GM12878 (cell line): ENCODE measurements at regions not wholly inside any gene's neighbourhood (a gene's known extent, or its start where the extent isn't known, plus 50 kb on each side); places are given as distances from the start of the nearest gene placed in this dataset.

Source experiments
- ATAC-seq: fragments of 200-7000 bp; cut with Tn5 transposase; 3 replicates; pipeline ENCODE4 v1.9.1; 2020; ENCODE audit warnings: mild to moderate bottlenecking, moderate library complexity
- BruUV-seq: library from RNA; stranded (reverse); fragments of 400-500 nt; replicated peaks from 2 replicates; lab custom pipeline; 2021; lab: Mats Ljungman, UMichigan
- CTCF ChIA-PET: fragments of 300-600 bp; sonication (Branson Sonifier 250); formaldehyde crosslinking; extraction: SDS; loops from one replicate; lab custom pipeline; 2021; ENCODE audit warnings: inconsistent platforms; lab: Yijun Ruan, JAX
- POLR2A ChIA-PET: fragments of 350-600 bp; formaldehyde crosslinking; extraction: SDS; loops from one replicate; lab custom pipeline; 2021; ENCODE audit warnings: inconsistent platforms; lab: Charles Lee
- RAD21 ChIA-PET: fragments of 300-600 bp; sonication (Branson Sonifier 250); formaldehyde crosslinking; loops from one replicate; lab custom pipeline; 2023; ENCODE audit warnings: antibody characterized with exemption; ENCODE audit not compliant: unreplicated experiment; lab: Charles Lee
- SMC1A ChIA-PET: fragments of 300-600 bp; sonication (Branson Sonifier 250); formaldehyde crosslinking; loops from one replicate; lab custom pipeline; 2023; ENCODE audit not compliant: unreplicated experiment, uncharacterized antibody; lab: Charles Lee
- DNase-seq: peaks from one replicate; pipeline ENCODE4 v3.0.0-alpha.2; 2011; ENCODE audit warnings: low read depth, low spot score
- FAIRE-seq: peaks from 3 replicates; lab custom pipeline; 2011; peaks lifted over from hg19 to GRCh38; lab: Jason Lieb, UNC
- H2AFZ ChIP-seq: 2 replicates; pipeline ENCODE4 v1.6.0; 2011; ENCODE audit warnings: low read depth, low read length, control low read depth; ENCODE audit not compliant: control insufficient read depth
- H3K27ac ChIP-seq: 2 replicates; pipeline ENCODE4 v1.5.1; 2011; ENCODE audit warnings: control low read depth; ENCODE audit not compliant: control insufficient read depth, insufficient read depth
- H3K27me3 ChIP-seq, 2 experiments: replicated peaks in 1 of 2; 2 replicates each; pipeline versions ENCODE4 v1.6.0 to v1.6.1; 2011; ENCODE audit warnings: low read length in 1 of 2; ENCODE audit not compliant: control insufficient read depth in 2 of 2, insufficient read depth in 2 of 2
- H3K36me3 ChIP-seq, 2 experiments: 2 replicates each; pipeline ENCODE4 v1.5.1; 2011; ENCODE audit warnings: low read length in 1 of 2; ENCODE audit not compliant: control insufficient read depth in 2 of 2, insufficient read depth in 2 of 2
- H3K4me1 ChIP-seq: 2 replicates; pipeline ENCODE4 v1.6.1; 2011; ENCODE audit warnings: mild to moderate bottlenecking, low read length, moderate library complexity, mixed read lengths; ENCODE audit not compliant: control insufficient read depth, insufficient read depth
- H3K4me2 ChIP-seq: 2 replicates; pipeline ENCODE4 v1.6.0; 2011; ENCODE audit warnings: control low read depth; ENCODE audit not compliant: control insufficient read depth, insufficient read depth
- H3K4me3 ChIP-seq: fragments of 200-600 bp; sonication (generic); 2 replicates; pipeline ENCODE4 v1.5.1; 2016
- H3K79me2 ChIP-seq: 2 replicates; pipeline ENCODE4 v1.6.0; 2011; ENCODE audit warnings: low read length; ENCODE audit not compliant: control insufficient read depth, insufficient read depth
- H3K9ac ChIP-seq: 2 replicates; pipeline ENCODE4 v1.8.0; 2011; ENCODE audit warnings: low read length, control low read depth, mixed read lengths; ENCODE audit not compliant: control insufficient read depth, insufficient read depth
- H3K9me3 ChIP-seq: replicated peaks from 3 replicates; pipeline ENCODE4 v1.5.1; 2011; ENCODE audit warnings: mild to moderate bottlenecking, low read length; ENCODE audit not compliant: control insufficient read depth, insufficient read depth
- H4K20me1 ChIP-seq: 2 replicates; pipeline ENCODE4 v1.6.0; 2011; ENCODE audit not compliant: control insufficient read depth, insufficient read depth
- CEBPZ ChIP-seq: fragments of 150-350 bp; IDR thresholded peaks from 2 replicates; pipeline ENCODE4 v1.6.1; 2016; ENCODE audit warnings: low read depth, low read length
- EP300 ChIP-seq, 2 experiments: fragments of 150-350 bp in 1 of 2; IDR thresholded peaks; 2 replicates each; pipeline ENCODE4 v1.6.1; 2011 to 2012; ENCODE audit warnings: low read depth in 2 of 2, low read length in 2 of 2, borderline replicate concordance in 1 of 2, improper control_type of control experiment in 1 of 2, inconsistent platforms in 1 of 2; ENCODE audit not compliant: control insufficient read depth in 1 of 2
- SUZ12 ChIP-seq: fragments of 200-600 bp; sonication (generic); IDR thresholded peaks from one replicate; pipeline ENCODE4 v1.6.1; 2018; ENCODE audit warnings: antibody characterized with exemption, mild to moderate bottlenecking; ENCODE audit not compliant: unreplicated experiment
- TCF12 ChIP-seq: IDR thresholded peaks from 2 replicates; pipeline ENCODE4 v1.6.1; 2011; ENCODE audit warnings: low read depth, mild to moderate bottlenecking, low read length
- ZNF207 ChIP-seq: fragments of 450-650 bp; IDR thresholded peaks from 2 replicates; pipeline ENCODE4 v1.6.1; 2014; ENCODE audit warnings: antibody characterized with exemption, mild to moderate bottlenecking, borderline replicate concordance
- WGBS: methylation state at CpG from one replicate; pipeline ENCODE4 v1.1.6; 2016; ENCODE audit warnings: low lambda C conversion rate; ENCODE audit not compliant: insufficient replicate concordance, insufficient coverage; ENCODE audit errors: missing lambda C conversion rate; 5-methylcytosine and 5-hydroxymethylcytosine counted together
- in situ Hi-C: fragments of 300-500 bp; cut with MboI; formaldehyde crosslinking; loops from 9 replicates; pipeline ENCODE4 v1.14.3; 2018; ENCODE audit warnings: mixed read lengths
- intact Hi-C: fragments of 100-400 bp; cut with micrococcal nuclease; formaldehyde crosslinking; loops from one replicate; pipeline ENCODE4 v1.14.2; 2022; ENCODE audit not compliant: unreplicated experiment
- TF ChIP-seq, protein P1 (sequence below): fragments of 450-650 bp; formaldehyde crosslinking; IDR thresholded peaks from 2 replicates; pipeline ENCODE4 v1.5.0; 2022; ENCODE audit warnings: mild to moderate bottlenecking, missing genetic modification characterization

- TF ChIP-seq, protein P1, sequence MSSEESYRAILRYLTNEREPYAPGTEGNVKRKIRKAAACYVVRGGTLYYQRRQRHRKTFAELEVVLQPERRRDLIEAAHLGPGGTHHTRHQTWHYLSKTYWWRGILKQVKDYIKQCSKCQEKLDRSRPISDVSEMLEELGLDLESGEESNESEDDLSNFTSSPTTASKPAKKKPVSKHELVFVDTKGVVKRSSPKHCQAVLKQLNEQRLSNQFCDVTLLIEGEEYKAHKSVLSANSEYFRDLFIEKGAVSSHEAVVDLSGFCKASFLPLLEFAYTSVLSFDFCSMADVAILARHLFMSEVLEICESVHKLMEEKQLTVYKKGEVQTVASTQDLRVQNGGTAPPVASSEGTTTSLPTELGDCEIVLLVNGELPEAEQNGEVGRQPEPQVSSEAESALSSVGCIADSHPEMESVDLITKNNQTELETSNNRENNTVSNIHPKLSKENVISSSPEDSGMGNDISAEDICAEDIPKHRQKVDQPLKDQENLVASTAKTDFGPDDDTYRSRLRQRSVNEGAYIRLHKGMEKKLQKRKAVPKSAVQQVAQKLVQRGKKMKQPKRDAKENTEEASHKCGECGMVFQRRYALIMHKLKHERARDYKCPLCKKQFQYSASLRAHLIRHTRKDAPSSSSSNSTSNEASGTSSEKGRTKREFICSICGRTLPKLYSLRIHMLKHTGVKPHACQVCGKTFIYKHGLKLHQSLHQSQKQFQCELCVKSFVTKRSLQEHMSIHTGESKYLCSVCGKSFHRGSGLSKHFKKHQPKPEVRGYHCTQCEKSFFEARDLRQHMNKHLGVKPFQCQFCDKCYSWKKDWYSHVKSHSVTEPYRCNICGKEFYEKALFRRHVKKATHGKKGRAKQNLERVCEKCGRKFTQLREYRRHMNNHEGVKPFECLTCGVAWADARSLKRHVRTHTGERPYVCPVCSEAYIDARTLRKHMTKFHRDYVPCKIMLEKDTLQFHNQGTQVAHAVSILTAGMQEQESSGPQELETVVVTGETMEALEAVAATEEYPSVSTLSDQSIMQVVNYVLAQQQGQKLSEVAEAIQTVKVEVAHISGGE (CRISPR knock-in tag): no peak
Measured at GRCh38 chr13:30026909-30027308, 176.5 kb upstream of the UBL3 start (continued).

DNA sequence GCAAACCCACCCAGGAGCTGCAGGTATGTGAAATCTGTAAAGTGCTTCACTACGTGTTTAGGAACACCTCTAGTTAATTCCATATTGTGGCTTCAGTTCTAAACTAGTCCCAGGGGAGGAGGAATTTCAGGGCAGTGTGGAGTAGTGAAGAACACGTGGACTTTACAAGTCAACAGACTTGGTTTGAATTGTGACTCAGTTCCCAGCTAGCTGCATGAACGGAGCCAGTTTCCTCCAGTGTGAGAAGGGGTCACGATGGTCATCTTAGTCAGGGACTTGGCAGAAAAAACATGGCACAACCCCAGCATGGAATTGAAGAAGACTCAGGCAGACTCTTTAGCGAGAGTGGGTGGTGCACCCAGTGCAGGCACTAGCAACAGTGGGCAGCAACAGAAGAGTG lies 175.7 kb upstream of the UBL3 start:
- Histone ChIP-seq H3K4me1 (no peaks in the 10 kb centered on the region), H3K9ac (no peak overlapping the region), H4K20me1 (no peaks in the 10 kb centered on the region), H2AFZ (no peak overlapping the region), H3K27me3 (0 out of 4 replicates have a peak, but pooled peaks cover 0 to 2% of the 10 kb centered on the region in 2 experiments), H3K9me3 (no peaks in the 10 kb centered on the region), H3K79me2 (no peaks in the 10 kb centered on the region), H3K27ac (no peak overlapping the region), H3K36me3 (no peaks in the 10 kb centered on the region), H3K4me3 (no peak overlapping the region), H3K4me2 (no peak overlapping the region)
- in situ Hi-C loops (no loop called here), intact Hi-C loops (no loop called here)
- ChIA-PET CTCF (no interaction called here), SMC1A (interaction anchor here (1.0 kb wide), 1 partner anchor 22 kb away, joined by 3 read pairs; no protein-coding TSS in a partner anchor), POLR2A (no interaction called here), RAD21 (no interaction called here)
- BruUV-seq: no TSS peak
- TF ChIP-seq EP300 (IDR thresholded peaks at IDR 0.05; ENCODE audit: borderline replicate concordance in 1 of 2, control insufficient read depth in 1 of 2, low read depth in 2 of 2, low read length in 2 of 2) (no peak), ZNF207 (no peak), TCF12 (no peak), CEBPZ (no peak), SUZ12 (no peak)
- DNase-seq (no peak), FAIRE-seq (no peak), ATAC-seq (no peak)
- WGBS: 8% methylated on average over 5 of the region's 5 CpGs
